Fibroblast of pulmonary artery (primary cell): ENCODE measurements at regions not wholly inside any gene's neighbourhood (a gene's known extent, or its start where the extent isn't known, plus 50 kb on each side); places are given as distances from the start of the nearest gene placed in this dataset.

Experiments used
- DNase-seq: peaks from one replicate; pipeline ENCODE4 v3.0.0-alpha.2; 2010; ENCODE audit warnings: low read depth
- H3K4me3 ChIP-seq: replicated peaks from 2 replicates; pipeline ENCODE4 v1.5.1; 2011; ENCODE audit warnings: low read depth, mild to moderate bottlenecking, control low read depth, low read length, moderate library complexity
- CTCF ChIP-seq: IDR thresholded peaks from 2 replicates; pipeline ENCODE4 v1.5.1; 2011; ENCODE audit warnings: mild to moderate bottlenecking, control low read depth, low read length, inconsistent platforms; ENCODE audit errors: missing control alignments

- TF ChIP-seq CTCF = no peak
- DNase-seq = peak; percentile 2
- H3K4me3 ChIP-seq = no peak overlapping the region
These were observed 162.4 kb upstream of the POU3F1 start for GRCh38 chr1:38208716-38209632.

DNA sequence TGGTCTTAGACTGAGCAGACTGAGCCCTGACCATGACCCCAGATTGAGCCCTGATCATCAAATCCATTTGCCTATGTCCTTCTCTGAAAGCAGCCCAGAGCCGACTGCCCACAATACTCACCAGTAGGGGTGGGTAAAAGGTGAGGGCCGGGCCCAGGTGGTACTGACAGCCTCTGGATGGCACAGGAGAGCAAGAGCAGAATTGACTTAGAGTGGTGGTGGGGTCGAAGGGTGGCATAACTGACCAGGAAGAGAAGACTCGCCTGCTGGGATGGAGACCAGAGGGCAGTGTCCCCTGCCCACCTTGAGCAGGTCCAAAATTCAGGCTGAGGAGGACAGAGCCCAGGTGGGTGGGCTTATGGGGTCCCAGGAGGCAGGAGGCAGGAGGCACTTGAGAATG is 161.3 kb upstream of the POU3F1 start:
- H3K4me3 ChIP-seq = no peak overlapping the region
- no peak for DNase-seq
- no peak for TF ChIP-seq CTCF

GRCh38 chr1:38207275-38207674 is 160.7 kb upstream of the POU3F1 start:
- H3K4me3 ChIP-seq = no peak overlapping the region
- DNase-seq = no peak
- no peak for TF ChIP-seq CTCF

DNA sequence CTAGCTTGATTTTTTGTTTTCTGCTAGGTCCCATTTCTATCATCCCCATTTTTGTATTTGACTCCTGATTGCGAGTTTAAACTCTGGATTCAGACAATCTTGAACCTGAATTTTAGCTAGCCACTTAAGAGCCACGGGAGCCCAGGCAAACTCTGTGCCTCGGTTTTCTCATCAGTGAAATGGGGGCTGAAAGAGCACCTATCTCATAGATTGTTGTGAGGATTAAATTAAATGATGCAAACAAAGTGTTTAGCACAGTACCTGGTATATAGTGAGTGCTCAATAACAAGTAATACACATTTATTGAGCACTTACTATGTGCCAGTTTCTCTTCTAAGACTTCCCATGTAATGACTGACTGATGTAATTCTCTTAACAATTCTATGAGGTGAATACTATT is 158.1 kb upstream of the POU3F1 start:
- TF ChIP-seq CTCF = no peak
- H3K4me3 ChIP-seq = no peak overlapping the region
- DNase-seq = no peak

DNA sequence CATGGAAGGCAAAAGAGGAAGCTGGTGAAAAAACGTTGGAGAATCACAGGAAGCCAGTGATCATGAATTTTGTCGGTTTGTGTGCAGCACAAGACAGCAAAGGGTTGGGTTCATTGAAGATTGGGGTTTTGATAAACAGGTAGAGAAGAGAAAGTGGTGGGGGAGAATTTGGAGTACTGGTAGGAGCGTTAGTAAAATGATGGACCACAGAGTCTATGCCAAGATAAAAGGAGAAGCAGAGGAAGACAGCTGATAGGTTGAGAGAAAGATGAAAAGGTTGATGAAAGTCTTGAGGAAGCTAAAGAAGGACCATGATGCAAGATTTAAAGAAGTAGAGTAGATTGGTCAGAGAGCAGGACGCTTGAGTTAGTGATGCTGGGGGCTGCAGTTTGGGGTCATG is 156.8 kb upstream of the POU3F1 start:
- H3K4me3 ChIP-seq = no peak overlapping the region
- DNase-seq = no peak
- no peak for TF ChIP-seq CTCF

DNA sequence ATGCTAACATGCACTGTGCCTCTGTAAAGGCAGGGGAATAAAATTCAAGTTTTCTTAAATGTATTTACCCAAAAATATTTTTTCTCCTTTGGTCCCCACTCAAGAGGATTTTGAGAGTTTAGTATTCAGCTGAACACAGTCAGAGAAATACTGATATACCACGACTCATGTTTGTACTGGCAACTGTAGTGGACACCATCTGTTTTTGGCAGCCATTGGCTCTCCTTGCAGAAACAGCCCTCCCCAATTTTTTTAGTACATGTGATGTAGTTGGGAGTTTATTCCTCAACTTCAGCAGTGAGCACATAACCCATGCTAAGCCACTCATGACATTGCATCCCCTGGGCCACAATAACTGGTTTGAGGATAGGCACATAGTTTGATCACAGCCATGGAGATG is 154.8 kb upstream of the POU3F1 start:
- no peak for TF ChIP-seq CTCF
- no peak for DNase-seq
- H3K4me3 ChIP-seq = no peak overlapping the region

- H3K4me3 ChIP-seq = no peak overlapping the region
- TF ChIP-seq CTCF = no peak
These were observed 152.0 kb upstream of the POU3F1 start for GRCh38 chr1:38198621-38199020.

More at GRCh38 chr1:38198621-38199020, 152.0 kb upstream of the POU3F1 start:
- no peak for DNase-seq
